Endothelial cell of umbilical vein (primary cell): ENCODE measurements at regions not wholly inside any gene's neighbourhood (a gene's known extent, or its start where the extent isn't known, plus 50 kb on each side); places are given as distances from the start of the nearest gene placed in this dataset.
A peak's percentile ranks its signal among the peaks of the same experiment; 100 is the strongest.

Experiments
- CTCF ChIP-seq, 2 donors: IDR thresholded peaks; 1 replicate in 1 of 2; 2 replicates in 1 of 2; pipeline ENCODE4 v1.5.1; 2011; ENCODE audit warnings: low read length in 2 of 2, mild to moderate bottlenecking in 2 of 2, moderate library complexity in 2 of 2, control low read depth in 1 of 2, inconsistent platforms in 1 of 2, low read depth in 1 of 2; ENCODE audit not compliant: insufficient read depth in 1 of 2; ENCODE audit errors: extremely low read depth in 1 of 2
- EZH2 ChIP-seq: IDR thresholded peaks from 2 replicates; pipeline ENCODE4 v1.6.1; 2012; ENCODE audit warnings: borderline replicate concordance, low read depth, mild to moderate bottlenecking, moderate library complexity, low read length, inconsistent platforms; ENCODE audit not compliant: severe bottlenecking
- FOS ChIP-seq: IDR thresholded peaks from 2 replicates; pipeline ENCODE4 v1.6.1; 2011; ENCODE audit warnings: mild to moderate bottlenecking, low read length, moderate library complexity, borderline replicate concordance; ENCODE audit not compliant: insufficient read depth
- GATA2 ChIP-seq: IDR thresholded peaks from 2 replicates; pipeline ENCODE4 v1.7.0; 2011; ENCODE audit warnings: low read depth, mild to moderate bottlenecking, moderate library complexity, mixed read lengths, low read length; ENCODE audit not compliant: insufficient read length, insufficient read depth
- JUN ChIP-seq: IDR thresholded peaks from 2 replicates; pipeline ENCODE4 v1.6.1; 2011; ENCODE audit warnings: borderline replicate concordance, low read depth; ENCODE audit not compliant: insufficient read length, insufficient read depth
- MAX ChIP-seq: IDR thresholded peaks from 2 replicates; pipeline ENCODE4 v1.6.1; 2011; ENCODE audit not compliant: insufficient read depth, insufficient read length
- POLR2A ChIP-seq: IDR thresholded peaks from 2 replicates; pipeline ENCODE4 v1.6.1; 2012; ENCODE audit warnings: low read depth, mild to moderate bottlenecking, control low read depth, low read length
- POLR2AphosphoS5 ChIP-seq: IDR thresholded peaks from 2 replicates; pipeline ENCODE4 v1.6.1; 2012; ENCODE audit warnings: low read depth, mild to moderate bottlenecking, control low read depth, low read length, moderate library complexity; ENCODE audit not compliant: insufficient read depth

GRCh38 chr1:219798283-219799030, 129.9 kb downstream of the SLC30A10 start:
- TF ChIP-seq EZH2 (no peak), CTCF (IDR thresholded peaks at IDR 0.05; ENCODE audit: extremely low read depth in 1 of 2, insufficient read depth in 1 of 2, low read depth in 1 of 2, low read length in 2 of 2) (no peak), MAX (no peak), POLR2A (no peak), GATA2 (no peak), POLR2AphosphoS5 (no peak), FOS (peak; percentile 54), JUN (no peak)
